Smooth muscle cell (in vitro differentiated cells): ENCODE measurements at regions not wholly inside any gene's neighbourhood (a gene's known extent, or its start where the extent isn't known, plus 50 kb on each side); places are given as distances from the start of the nearest gene placed in this dataset.

Source experiments
- DNase-seq: peaks from one replicate; lab custom pipeline; 2025; ENCODE audit not compliant: unreplicated experiment; lab: John Stamatoyannopoulos, UW
- H2AFZ ChIP-seq: fragments of 200-600 bp; sonication (generic); 2 replicates; pipeline ENCODE4 v1.6.0; 2016; ENCODE audit warnings: antibody characterized with exemption, low read depth, mild to moderate bottlenecking
- H3F3A ChIP-seq: fragments of 200-600 bp; sonication (generic); 2 replicates; pipeline ENCODE4 v1.6.0; 2017; ENCODE audit warnings: antibody characterized with exemption, low read depth
- H3K27ac ChIP-seq: fragments of 200-600 bp; sonication (generic); 2 replicates; pipeline ENCODE4 v1.5.1; 2016; ENCODE audit warnings: low read depth, mild to moderate bottlenecking
- H3K27me3 ChIP-seq: fragments of 200-600 bp; sonication (generic); 2 replicates; pipeline ENCODE4 v1.6.1; 2016; ENCODE audit warnings: low read depth, mild to moderate bottlenecking
- H3K36me3 ChIP-seq: fragments of 200-600 bp; sonication (generic); 2 replicates; pipeline ENCODE4 v1.5.1; 2016; ENCODE audit warnings: low read depth
- H3K4me1 ChIP-seq: fragments of 200-600 bp; sonication (generic); 2 replicates; pipeline ENCODE4 v1.5.1; 2016; ENCODE audit warnings: low read depth
- H3K4me2 ChIP-seq: fragments of 200-600 bp; sonication (generic); 2 replicates; pipeline ENCODE4 v1.6.0; 2016; ENCODE audit warnings: mild to moderate bottlenecking
- H3K4me3 ChIP-seq: fragments of 200-600 bp; sonication (generic); 2 replicates; pipeline ENCODE4 v1.5.1; 2016; ENCODE audit warnings: mild to moderate bottlenecking
- H3K79me2 ChIP-seq: fragments of 200-600 bp; sonication (generic); 2 replicates; pipeline ENCODE4 v1.6.0; 2016; ENCODE audit warnings: low read depth, mild to moderate bottlenecking
- H3K9ac ChIP-seq: fragments of 200-600 bp; sonication (generic); 2 replicates; pipeline ENCODE4 v1.6.0; 2016; ENCODE audit warnings: low read depth
- H3K9me3 ChIP-seq: fragments of 200-600 bp; sonication (generic); replicated peaks from 2 replicates; pipeline ENCODE4 v1.5.1; 2016; ENCODE audit warnings: low read depth
- H4K20me1 ChIP-seq: fragments of 200-600 bp; sonication (generic); 2 replicates; pipeline ENCODE4 v1.6.0; 2016; ENCODE audit warnings: low read depth
- CTCF ChIP-seq: fragments of 200-600 bp; sonication (generic); IDR thresholded peaks from 2 replicates; pipeline ENCODE4 v1.5.1; 2017; ENCODE audit warnings: borderline replicate concordance, mild to moderate bottlenecking, antibody characterized with exemption; ENCODE audit not compliant: insufficient read depth, poor library complexity, severe bottlenecking
- WGBS: methylation state at CpG from one replicate; pipeline ENCODE4 v1.1.7; 2016; ENCODE audit warnings: low lambda C conversion rate; 5-methylcytosine and 5-hydroxymethylcytosine counted together

DNA sequence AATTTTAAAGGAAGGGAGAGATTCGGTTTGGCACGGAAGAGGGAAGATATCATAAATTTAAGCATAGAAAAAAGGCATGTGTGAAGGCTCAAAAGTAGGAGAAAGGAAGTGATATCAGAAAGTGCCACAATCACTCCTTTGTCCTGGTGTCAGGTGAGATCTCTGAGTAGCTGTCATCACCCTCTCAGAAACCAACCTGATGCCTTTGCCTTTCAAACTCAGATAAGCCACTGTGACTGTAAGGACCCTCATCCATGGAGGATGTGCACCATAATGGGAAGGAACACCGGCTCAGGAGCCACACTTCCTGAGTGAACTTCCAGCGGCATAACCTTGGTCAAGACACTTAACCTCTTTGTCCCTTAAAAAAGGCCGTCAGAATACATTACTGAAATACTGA lies 318.7 kb upstream of the SEMA6D start:
- H4K20me1 ChIP-seq, result no peaks in the 10 kb centered on the region
- no peak overlapping the region for H3K9ac ChIP-seq
- no peaks in the 10 kb centered on the region for H3K9me3 ChIP-seq
- H3K27ac ChIP-seq, result no peak overlapping the region
- no peaks in the 10 kb centered on the region for H3K79me2 ChIP-seq
- no peaks in the 10 kb centered on the region for H3K36me3 ChIP-seq
- no peak for TF ChIP-seq CTCF
- peaks cover 11% of the 10 kb centered on the region for H3K4me1 ChIP-seq
- 86% methylated on average over 5 of the region's 5 CpGs for WGBS
- no peak for DNase-seq
- H2AFZ ChIP-seq, result no peak overlapping the region
- no peak overlapping the region for H3K4me3 ChIP-seq
- no peak overlapping the region for H3K4me2 ChIP-seq
- H3F3A ChIP-seq, result no peaks in the 10 kb centered on the region
- no peaks in the 10 kb centered on the region for H3K27me3 ChIP-seq

DNA sequence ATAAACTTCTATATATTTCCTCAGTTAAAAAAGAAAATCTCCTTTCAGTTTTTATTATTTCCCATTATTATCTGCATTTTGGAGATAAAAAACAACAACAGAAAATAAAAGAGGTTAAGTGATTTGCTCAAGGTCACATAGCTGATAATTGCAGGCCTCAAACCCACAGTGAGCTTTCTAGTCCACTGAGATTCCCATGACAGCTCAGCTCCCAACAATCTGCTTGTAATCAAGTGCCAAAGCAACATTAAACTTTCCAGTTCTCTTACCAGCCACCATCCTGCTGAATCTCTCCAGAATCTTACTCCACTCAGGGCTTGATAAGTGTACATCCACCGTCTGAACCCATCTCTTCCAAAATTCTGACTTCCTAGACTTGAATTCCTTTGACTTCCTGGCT lies 318.2 kb upstream of the SEMA6D start:
- peak overlapping the region; percentile 19 for H2AFZ ChIP-seq
- no peak for DNase-seq
- H3F3A ChIP-seq, result no peaks in the 10 kb centered on the region

DNA sequence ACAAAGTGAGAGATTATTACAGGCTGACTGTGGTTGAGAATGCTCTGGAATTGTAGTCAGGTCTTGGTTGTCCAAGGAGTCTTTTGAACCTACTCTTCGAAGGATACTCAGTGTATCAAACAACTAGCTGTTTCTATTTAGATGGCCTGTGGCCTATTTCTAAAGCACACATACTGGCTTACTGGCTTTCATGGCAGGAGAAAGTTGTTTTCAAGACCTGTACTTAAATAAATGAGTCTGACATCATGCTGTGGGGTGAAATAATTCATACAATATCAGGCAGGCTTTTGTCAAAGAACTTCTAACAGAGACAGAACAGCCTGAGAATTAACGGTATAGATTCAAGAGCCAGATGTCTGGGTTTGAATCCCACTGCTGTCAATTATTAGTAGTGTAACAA lies 316.7 kb upstream of the SEMA6D start:
- TF ChIP-seq CTCF, result no peak
- no peak overlapping the region for H3K27ac ChIP-seq
- no peaks in the 10 kb centered on the region for H3K27me3 ChIP-seq
- H3K4me3 ChIP-seq, result no peak overlapping the region
- H3F3A ChIP-seq, result no peaks in the 10 kb centered on the region
- no peaks in the 10 kb centered on the region for H3K4me1 ChIP-seq
- H3K36me3 ChIP-seq, result no peaks in the 10 kb centered on the region
- WGBS, result 93% methylated on average over 2 of the region's 2 CpGs
- H3K9me3 ChIP-seq, result no peaks in the 10 kb centered on the region
- no peaks in the 10 kb centered on the region for H4K20me1 ChIP-seq
- no peak overlapping the region for H2AFZ ChIP-seq
- no peaks in the 10 kb centered on the region for H3K79me2 ChIP-seq
- H3K9ac ChIP-seq, result no peak overlapping the region
- no peak for DNase-seq
- no peak overlapping the region for H3K4me2 ChIP-seq

More for the DNA sequence above, 318.2 kb upstream of the SEMA6D start:
- no peaks in the 10 kb centered on the region for H3K27me3 ChIP-seq
- H3K27ac ChIP-seq, result no peak overlapping the region
- no peak overlapping the region for H3K9ac ChIP-seq
- no peak overlapping the region for H3K4me3 ChIP-seq
- H3K36me3 ChIP-seq, result no peaks in the 10 kb centered on the region
- H4K20me1 ChIP-seq, result no peaks in the 10 kb centered on the region
- TF ChIP-seq CTCF, result no peak
- 36% methylated on average over 1 of the region's 1 CpG for WGBS
- no peak overlapping the region for H3K4me2 ChIP-seq
- peaks cover 6% of the 10 kb centered on the region for H3K4me1 ChIP-seq
- H3K9me3 ChIP-seq, result no peaks in the 10 kb centered on the region
- no peaks in the 10 kb centered on the region for H3K79me2 ChIP-seq

GRCh38 chr15:47401427-47401826 lies 315.9 kb upstream of the SEMA6D start:
- TF ChIP-seq CTCF, result no peak
- no peak for DNase-seq
- no peak overlapping the region for H3K9ac ChIP-seq
- no peaks in the 10 kb centered on the region for H3F3A ChIP-seq
- no peak overlapping the region for H3K4me2 ChIP-seq
- H3K4me1 ChIP-seq, result no peaks in the 10 kb centered on the region
- no peaks in the 10 kb centered on the region for H3K9me3 ChIP-seq
- no peak overlapping the region for H2AFZ ChIP-seq
- WGBS, result 90% methylated on average over 3 of the region's 3 CpGs
- no peak overlapping the region for H3K27ac ChIP-seq
- H3K36me3 ChIP-seq, result no peaks in the 10 kb centered on the region
- no peaks in the 10 kb centered on the region for H3K27me3 ChIP-seq
- H4K20me1 ChIP-seq, result no peaks in the 10 kb centered on the region
- no peak overlapping the region for H3K4me3 ChIP-seq
- H3K79me2 ChIP-seq, result no peaks in the 10 kb centered on the region
